Chondrocyte (in vitro differentiated cells): ENCODE measurements at regions not wholly inside any gene's neighbourhood (a gene's known extent, or its start where the extent isn't known, plus 50 kb on each side); places are given as distances from the start of the nearest gene placed in this dataset.

Experiments used
- DNase-seq: peaks from one replicate; pipeline ENCODE4 v3.0.0; 2021; ENCODE audit warnings: mixed read lengths, low spot score
- H3K27ac Mint-ChIP-seq: one replicate; pipeline ENCODE4 v1.8.0; 2021; ENCODE audit warnings: mild to moderate bottlenecking, moderate library complexity, mixed read lengths; ENCODE audit not compliant: unreplicated experiment
- H3K27me3 Mint-ChIP-seq: 2 replicates; pipeline ENCODE4 v1.8.0; 2021; ENCODE audit warnings: low read depth, mixed read lengths
- H3K36me3 Mint-ChIP-seq: 2 replicates; pipeline ENCODE4 v1.8.0; 2021; ENCODE audit warnings: low read depth, mixed read lengths
- H3K4me1 Mint-ChIP-seq: 2 replicates; pipeline ENCODE4 v1.8.0; 2021; ENCODE audit warnings: low read depth, mild to moderate bottlenecking, mixed read lengths
- H3K4me3 Mint-ChIP-seq: one replicate; pipeline ENCODE4 v1.8.0; 2021; ENCODE audit warnings: mild to moderate bottlenecking, moderate library complexity, mixed read lengths; ENCODE audit not compliant: unreplicated experiment
- H3K9me3 Mint-ChIP-seq: 2 replicates; pipeline ENCODE4 v1.8.0; 2021; ENCODE audit warnings: low read depth, mixed read lengths
- CTCF ChIP-seq: fragments of 200-600 bp; sonication (generic); IDR thresholded peaks from 2 replicates; pipeline ENCODE4 v1.5.0; 2021; ENCODE audit warnings: antibody characterized with exemption, mild to moderate bottlenecking, moderate library complexity

GRCh38 chr10:132132421-132132841 is 54.3 kb upstream of the DPYSL4 start:
- Mint-ChIP-seq H3K9me3 (peaks cover 7% of the 10 kb centered on the region), H3K27me3 (peaks cover 2% of the 10 kb centered on the region), H3K4me3 (no peak overlapping the region), H3K4me1 (peaks cover 7% of the 10 kb centered on the region), H3K27ac (no peak overlapping the region), H3K36me3 (peaks cover 6% of the 10 kb centered on the region)
- TF ChIP-seq CTCF: no peak
- peak; percentile 67 for DNase-seq

- H3K27me3 Mint-ChIP-seq: no peaks in the 10 kb centered on the region
Observed at GRCh38 chr10:132133005-132133404, 53.7 kb upstream of the DPYSL4 start.

GRCh38 chr10:132133449-132134240 is 53.1 kb upstream of the DPYSL4 start:
- no peak for TF ChIP-seq CTCF
- Mint-ChIP-seq H3K9me3 (no peaks in the 10 kb centered on the region), H3K27me3 (no peaks in the 10 kb centered on the region), H3K27ac (no peak overlapping the region), H3K36me3 (no peaks in the 10 kb centered on the region), H3K4me1 (peaks cover 7% of the 10 kb centered on the region), H3K4me3 (no peak overlapping the region)
- peak; percentile 87 for DNase-seq

More at GRCh38 chr10:132133005-132133404, 53.7 kb upstream of the DPYSL4 start:
- peaks cover 6% of the 10 kb centered on the region for H3K9me3 Mint-ChIP-seq
- peak; percentile 85 for DNase-seq
- H3K27ac Mint-ChIP-seq: no peak overlapping the region
- TF ChIP-seq CTCF: no peak
- H3K4me3 Mint-ChIP-seq: no peak overlapping the region
- H3K4me1 Mint-ChIP-seq: peaks cover 7% of the 10 kb centered on the region
- peaks cover 3% of the 10 kb centered on the region for H3K36me3 Mint-ChIP-seq

GRCh38 chr10:132134241-132135052 is 52.3 kb upstream of the DPYSL4 start:
- no peak overlapping the region for H3K27ac Mint-ChIP-seq
- peak; percentile 78 for DNase-seq
- peak; percentile 47 for TF ChIP-seq CTCF
- H3K36me3 Mint-ChIP-seq: no peaks in the 10 kb centered on the region
- H3K27me3 Mint-ChIP-seq: no peaks in the 10 kb centered on the region
- H3K4me3 Mint-ChIP-seq: no peak overlapping the region
- no peaks in the 10 kb centered on the region for H3K9me3 Mint-ChIP-seq
- H3K4me1 Mint-ChIP-seq: peaks cover 3% of the 10 kb centered on the region

- DNase-seq: peak; percentile 79
Observed at GRCh38 chr10:132135053-132135872, 51.5 kb upstream of the DPYSL4 start.

More at GRCh38 chr10:132135053-132135872, 51.5 kb upstream of the DPYSL4 start:
- Mint-ChIP-seq H3K4me1 (no peaks in the 10 kb centered on the region), H3K4me3 (no peak overlapping the region), H3K36me3 (no peaks in the 10 kb centered on the region), H3K27ac (no peak overlapping the region), H3K9me3 (no peaks in the 10 kb centered on the region), H3K27me3 (no peaks in the 10 kb centered on the region)
- no peak for TF ChIP-seq CTCF
